Stimulated activated memory B cell treated with anti-CD40 and anti-IgM and Interleukin-4, amounts not matched to agents 10 μg/mL and 1 μg/mL and 100 μg/mL, for 72 hours (primary cell): ENCODE measurements at regions not wholly inside any gene's neighbourhood (a gene's known extent, or its start where the extent isn't known, plus 50 kb on each side); places are given as distances from the start of the nearest gene placed in this dataset.

Experiments used
- ATAC-seq: fragments of 150-1000 bp; cut with Tn5 transposase; 2 replicates; pipeline ENCODE4 v1.10.0; 2021
- H3K27ac Mint-ChIP-seq: one replicate; pipeline ENCODE4 v1.8.0; 2022; ENCODE audit warnings: mild to moderate bottlenecking, mixed read lengths
- H3K27me3 Mint-ChIP-seq: one replicate; pipeline ENCODE4 v1.8.0; 2022; ENCODE audit warnings: mixed read lengths
- H3K36me3 Mint-ChIP-seq: one replicate; pipeline ENCODE4 v1.8.0; 2022; ENCODE audit warnings: mixed read lengths
- H3K4me1 Mint-ChIP-seq: one replicate; pipeline ENCODE4 v1.8.0; 2022; ENCODE audit warnings: mixed read lengths
- H3K4me3 Mint-ChIP-seq: one replicate; pipeline ENCODE4 v1.8.0; 2022; ENCODE audit warnings: mild to moderate bottlenecking, moderate library complexity, mixed read lengths
- H3K9me3 Mint-ChIP-seq: one replicate; pipeline ENCODE4 v1.8.0; 2022; ENCODE audit warnings: mixed read lengths

GRCh38 chr1:30183895-30184294 lies 539.5 kb downstream of the MATN1 start:
- Mint-ChIP-seq H3K27me3 (peaks cover 9% of the 10 kb centered on the region), H3K36me3 (no peaks in the 10 kb centered on the region), H3K9me3 (peaks cover 3% of the 10 kb centered on the region), H3K4me1 (no peaks in the 10 kb centered on the region), H3K4me3 (no peak overlapping the region), H3K27ac (no peak overlapping the region)
- ATAC-seq = no peak

GRCh38 chr1:30183006-30183405 lies 540.4 kb downstream of the MATN1 start:
- no peak for ATAC-seq
- Mint-ChIP-seq H3K27ac (no peak overlapping the region), H3K4me3 (no peak overlapping the region), H3K9me3 (peaks cover 3% of the 10 kb centered on the region), H3K27me3 (peaks cover under 1% of the 10 kb centered on the region), H3K36me3 (no peaks in the 10 kb centered on the region), H3K4me1 (no peaks in the 10 kb centered on the region)

- ATAC-seq = no peak
- H3K4me3 Mint-ChIP-seq = no peak overlapping the region
- H3K27ac Mint-ChIP-seq = no peak overlapping the region
- H3K27me3 Mint-ChIP-seq = peaks cover under 1% of the 10 kb centered on the region
- peaks cover 7% of the 10 kb centered on the region for H3K9me3 Mint-ChIP-seq
- H3K36me3 Mint-ChIP-seq = no peaks in the 10 kb centered on the region
- H3K4me1 Mint-ChIP-seq = no peaks in the 10 kb centered on the region
Measured at GRCh38 chr1:30179942-30180543, 543.3 kb downstream of the MATN1 start.

- Mint-ChIP-seq H3K4me1 (no peaks in the 10 kb centered on the region), H3K9me3 (peaks cover 9% of the 10 kb centered on the region), H3K4me3 (no peak overlapping the region), H3K27ac (no peak overlapping the region), H3K27me3 (peaks cover 27% of the 10 kb centered on the region), H3K36me3 (no peaks in the 10 kb centered on the region)
- ATAC-seq = no peak
Measured at GRCh38 chr1:30176477-30176876, 546.9 kb downstream of the MATN1 start.

GRCh38 chr1:30174499-30174898 lies 548.9 kb downstream of the MATN1 start:
- no peaks in the 10 kb centered on the region for H3K4me1 Mint-ChIP-seq
- H3K36me3 Mint-ChIP-seq = no peaks in the 10 kb centered on the region
- H3K9me3 Mint-ChIP-seq = peaks cover 9% of the 10 kb centered on the region
- no peak overlapping the region for H3K27ac Mint-ChIP-seq
- H3K4me3 Mint-ChIP-seq = no peak overlapping the region
- ATAC-seq = no peak
- peaks cover 27% of the 10 kb centered on the region for H3K27me3 Mint-ChIP-seq

GRCh38 chr1:30173560-30173959 lies 549.8 kb downstream of the MATN1 start:
- no peak for ATAC-seq
- Mint-ChIP-seq H3K4me1 (no peaks in the 10 kb centered on the region), H3K36me3 (no peaks in the 10 kb centered on the region), H3K27me3 (peaks cover 27% of the 10 kb centered on the region), H3K27ac (no peak overlapping the region), H3K9me3 (peaks cover 8% of the 10 kb centered on the region), H3K4me3 (no peak overlapping the region)

- H3K9me3 Mint-ChIP-seq = peaks cover 9% of the 10 kb centered on the region
- peaks cover 27% of the 10 kb centered on the region for H3K27me3 Mint-ChIP-seq
- no peak overlapping the region for H3K4me3 Mint-ChIP-seq
- H3K36me3 Mint-ChIP-seq = no peaks in the 10 kb centered on the region
- H3K27ac Mint-ChIP-seq = no peak overlapping the region
- ATAC-seq = no peak
- H3K4me1 Mint-ChIP-seq = no peaks in the 10 kb centered on the region
Measured at GRCh38 chr1:30172757-30173156, 550.6 kb downstream of the MATN1 start.

- no peaks in the 10 kb centered on the region for H3K4me1 Mint-ChIP-seq
- ATAC-seq = no peak
- no peak overlapping the region for H3K4me3 Mint-ChIP-seq
- H3K36me3 Mint-ChIP-seq = no peaks in the 10 kb centered on the region
- H3K27ac Mint-ChIP-seq = no peak overlapping the region
- H3K9me3 Mint-ChIP-seq = peaks cover 6% of the 10 kb centered on the region
- H3K27me3 Mint-ChIP-seq = peaks cover 27% of the 10 kb centered on the region
Measured at GRCh38 chr1:30172299-30172694, 551.1 kb downstream of the MATN1 start.

GRCh38 chr1:30171537-30172298 lies 551.7 kb downstream of the MATN1 start:
- ATAC-seq = no peak
- H3K27ac Mint-ChIP-seq = no peak overlapping the region
- H3K4me1 Mint-ChIP-seq = no peaks in the 10 kb centered on the region
- H3K36me3 Mint-ChIP-seq = no peaks in the 10 kb centered on the region
- H3K9me3 Mint-ChIP-seq = peaks cover 5% of the 10 kb centered on the region
- H3K4me3 Mint-ChIP-seq = no peak overlapping the region
- H3K27me3 Mint-ChIP-seq = peaks cover 27% of the 10 kb centered on the region

GRCh38 chr1:30169269-30169668 lies 554.1 kb downstream of the MATN1 start:
- Mint-ChIP-seq H3K4me3 (no peak overlapping the region), H3K27me3 (peaks cover 31% of the 10 kb centered on the region), H3K36me3 (no peaks in the 10 kb centered on the region), H3K27ac (no peak overlapping the region), H3K9me3 (peaks cover 3% of the 10 kb centered on the region), H3K4me1 (no peaks in the 10 kb centered on the region)
- peak; percentile 21 for ATAC-seq

GRCh38 chr1:30166174-30166573 lies 557.2 kb downstream of the MATN1 start:
- Mint-ChIP-seq H3K4me1 (no peaks in the 10 kb centered on the region), H3K27me3 (peaks cover 40% of the 10 kb centered on the region), H3K27ac (no peak overlapping the region), H3K4me3 (no peak overlapping the region), H3K36me3 (no peaks in the 10 kb centered on the region), H3K9me3 (peaks cover 3% of the 10 kb centered on the region)
- no peak for ATAC-seq

- no peak for ATAC-seq
- no peaks in the 10 kb centered on the region for H3K4me1 Mint-ChIP-seq
- peaks cover 3% of the 10 kb centered on the region for H3K9me3 Mint-ChIP-seq
- H3K4me3 Mint-ChIP-seq = no peak overlapping the region
- peaks cover 41% of the 10 kb centered on the region for H3K27me3 Mint-ChIP-seq
- H3K36me3 Mint-ChIP-seq = no peaks in the 10 kb centered on the region
- no peak overlapping the region for H3K27ac Mint-ChIP-seq
Measured at GRCh38 chr1:30165116-30165515, 558.3 kb downstream of the MATN1 start.

- Mint-ChIP-seq H3K36me3 (no peaks in the 10 kb centered on the region), H3K27ac (no peak overlapping the region), H3K9me3 (peaks cover 3% of the 10 kb centered on the region), H3K4me1 (no peaks in the 10 kb centered on the region), H3K4me3 (no peak overlapping the region), H3K27me3 (peaks cover 41% of the 10 kb centered on the region)
- no peak for ATAC-seq
Measured at GRCh38 chr1:30164693-30165092, 558.7 kb downstream of the MATN1 start.

GRCh38 chr1:30162565-30162964 lies 560.8 kb downstream of the MATN1 start:
- no peak overlapping the region for H3K4me3 Mint-ChIP-seq
- H3K36me3 Mint-ChIP-seq = no peaks in the 10 kb centered on the region
- H3K27ac Mint-ChIP-seq = no peak overlapping the region
- H3K9me3 Mint-ChIP-seq = no peaks in the 10 kb centered on the region
- no peak for ATAC-seq
- peaks cover 41% of the 10 kb centered on the region for H3K27me3 Mint-ChIP-seq
- no peaks in the 10 kb centered on the region for H3K4me1 Mint-ChIP-seq

GRCh38 chr1:30161953-30162352 lies 561.4 kb downstream of the MATN1 start:
- Mint-ChIP-seq H3K36me3 (no peaks in the 10 kb centered on the region), H3K27ac (no peak overlapping the region), H3K9me3 (no peaks in the 10 kb centered on the region), H3K4me1 (no peaks in the 10 kb centered on the region), H3K27me3 (peaks cover 44% of the 10 kb centered on the region), H3K4me3 (no peak overlapping the region)
- ATAC-seq = no peak

GRCh38 chr1:30160999-30161689 lies 562.2 kb downstream of the MATN1 start:
- Mint-ChIP-seq H3K36me3 (no peaks in the 10 kb centered on the region), H3K9me3 (no peaks in the 10 kb centered on the region), H3K27ac (no peak overlapping the region), H3K27me3 (peaks cover 48% of the 10 kb centered on the region), H3K4me1 (no peaks in the 10 kb centered on the region), H3K4me3 (no peak overlapping the region)
- no peak for ATAC-seq
